ENCODE measurements at regions not wholly inside any gene's neighbourhood (a gene's known extent, or its start where the extent isn't known, plus 50 kb on each side); places are given as distances from the start of the nearest gene placed in this dataset.

GRCh38 chr2:209070262-209070661, 353.6 kb upstream of the MAP2 start:
- in situ Hi-C loops (cut with HindIII; ENCODE audit: low sequenced_read_pairs), result no loop called here
- TF ChIP-seq CTCF (IDR thresholded peaks at IDR 0.05; ENCODE audit: low read depth, low read length), result no peak
- DNase-seq (ENCODE audit: low read depth, low spot score), result no peak
- H3K4me3 ChIP-seq (ENCODE audit: low read depth, low read length), result no peak overlapping the region

GRCh38 chr2:209073151-209073550, 350.7 kb upstream of the MAP2 start:
- in situ Hi-C loops (cut with HindIII; ENCODE audit: low sequenced_read_pairs), result no loop called here
- TF ChIP-seq CTCF (IDR thresholded peaks at IDR 0.05; ENCODE audit: low read depth, low read length), result no peak
- H3K4me3 ChIP-seq (ENCODE audit: low read depth, low read length), result no peak overlapping the region
- no peak for DNase-seq (ENCODE audit: low read depth, low spot score)

DNA sequence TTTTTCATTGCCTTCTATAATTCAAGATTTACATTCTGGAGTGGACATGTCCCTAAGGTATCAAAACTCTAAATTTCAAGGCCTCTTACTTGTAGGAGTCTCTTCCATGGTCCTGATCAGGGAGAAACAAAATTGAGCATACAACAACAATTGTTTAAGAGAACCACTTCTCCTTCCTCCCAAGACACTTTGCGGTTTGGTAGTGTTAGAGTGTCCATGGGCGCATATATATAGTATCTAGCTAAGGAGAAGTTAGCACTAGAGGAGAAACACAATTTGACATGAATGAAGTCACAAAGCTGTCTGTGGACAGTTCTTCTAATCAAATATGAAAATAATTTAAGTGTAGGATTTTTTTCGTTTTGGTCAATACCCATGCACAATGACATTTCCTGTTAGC, 349.1 kb upstream of the MAP2 start:
- no peak for DNase-seq (ENCODE audit: low read depth, low spot score)
- no peak overlapping the region for H3K4me3 ChIP-seq (ENCODE audit: low read depth, low read length)
- TF ChIP-seq CTCF (IDR thresholded peaks at IDR 0.05; ENCODE audit: low read depth, low read length), result no peak
- in situ Hi-C loops (cut with HindIII; ENCODE audit: low sequenced_read_pairs), result no loop called here

DNA sequence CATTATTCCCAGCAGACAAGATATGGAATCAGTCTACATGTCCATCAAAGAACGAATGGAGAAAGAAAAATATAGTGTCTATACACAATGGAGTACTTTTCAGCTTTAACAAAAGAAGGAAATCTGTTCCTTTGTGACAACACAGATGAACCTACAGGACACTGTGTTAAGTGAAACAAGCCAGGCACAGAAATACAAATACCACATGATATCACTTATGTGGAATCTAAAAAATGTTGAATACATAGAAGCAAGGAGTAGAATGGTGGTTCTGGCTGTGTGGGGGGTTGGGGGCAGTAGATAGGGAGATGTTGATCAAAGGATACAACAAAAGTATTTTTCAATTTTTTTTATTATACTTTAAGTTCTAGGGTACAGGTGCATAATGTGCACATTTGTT, 347.7 kb upstream of the MAP2 start:
- in situ Hi-C loops (cut with HindIII; ENCODE audit: low sequenced_read_pairs), result no loop called here
- DNase-seq (ENCODE audit: low read depth, low spot score), result no peak
- H3K4me3 ChIP-seq (ENCODE audit: low read depth, low read length), result no peak overlapping the region
- TF ChIP-seq CTCF (IDR thresholded peaks at IDR 0.05; ENCODE audit: low read depth, low read length), result no peak

- DNase-seq (ENCODE audit: low read depth, low spot score), result no peak
- H3K4me3 ChIP-seq (ENCODE audit: low read depth, low read length), result no peak overlapping the region
- in situ Hi-C loops (cut with HindIII; ENCODE audit: low sequenced_read_pairs), result no loop called here
- no peak for TF ChIP-seq CTCF (IDR thresholded peaks at IDR 0.05; ENCODE audit: low read depth, low read length)
Observed at GRCh38 chr2:209086761-209087160, 337.1 kb upstream of the MAP2 start.

DNA sequence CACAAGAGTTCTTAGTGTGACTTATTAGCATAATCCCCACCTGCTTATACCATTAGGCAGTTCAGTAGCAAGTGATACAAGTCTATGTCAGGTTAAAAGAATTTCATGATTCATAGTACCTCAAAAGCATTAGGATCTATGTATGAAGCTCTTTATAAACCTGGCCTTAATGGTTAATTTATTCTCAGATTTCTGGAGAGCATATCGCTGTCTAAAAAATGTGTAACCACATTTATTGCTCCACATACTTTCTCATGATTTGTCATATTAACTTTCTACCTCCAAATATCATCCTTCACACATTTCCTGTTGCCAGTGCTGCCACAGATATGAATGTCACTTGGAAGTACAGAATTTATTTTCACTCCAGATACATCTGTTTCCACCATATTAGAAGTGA, 332.8 kb upstream of the MAP2 start:
- DNase-seq (ENCODE audit: low read depth, low spot score), result no peak
- no peak overlapping the region for H3K4me3 ChIP-seq (ENCODE audit: low read depth, low read length)
- no peak for TF ChIP-seq CTCF (IDR thresholded peaks at IDR 0.05; ENCODE audit: low read depth, low read length)
- in situ Hi-C loops (cut with HindIII; ENCODE audit: low sequenced_read_pairs), result no loop called here

DNA sequence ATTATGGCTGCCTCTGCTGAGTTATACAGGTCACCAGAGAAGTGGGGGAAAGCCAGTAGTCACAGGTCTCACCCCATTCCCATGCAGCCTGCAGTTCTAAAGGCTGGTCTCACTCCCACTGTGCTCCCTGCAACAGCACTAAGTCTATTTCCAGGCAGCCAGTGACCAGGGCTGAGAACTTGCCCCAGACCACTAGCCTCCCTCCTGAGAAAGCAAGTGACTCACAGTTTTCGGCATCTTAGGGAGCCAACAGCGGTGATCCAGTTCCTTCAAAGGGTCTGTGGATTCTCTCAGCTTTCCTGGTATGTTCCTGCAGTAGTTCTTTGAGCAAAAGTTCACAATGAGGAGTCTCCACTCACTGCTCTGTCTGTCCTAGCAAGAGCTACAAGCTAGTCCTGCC, 329.6 kb upstream of the MAP2 start:
- in situ Hi-C loops (cut with HindIII; ENCODE audit: low sequenced_read_pairs), result no loop called here
- no peak for DNase-seq (ENCODE audit: low read depth, low spot score)
- H3K4me3 ChIP-seq (ENCODE audit: low read depth, low read length), result no peak overlapping the region
- TF ChIP-seq CTCF (IDR thresholded peaks at IDR 0.05; ENCODE audit: low read depth, low read length), result no peak

Measured in astrocyte of the spinal cord (primary cell).